Loucy (cell line): ENCODE measurements at regions not wholly inside any gene's neighbourhood (a gene's known extent, or its start where the extent isn't known, plus 50 kb on each side); places are given as distances from the start of the nearest gene placed in this dataset.

ENCODE experiments used
- H2AFZ ChIP-seq: fragments of 200-600 bp; sonication (generic); 2 replicates; pipeline ENCODE4 v1.6.0; 2016; ENCODE audit warnings: antibody characterized with exemption, mild to moderate bottlenecking, low read length, moderate library complexity
- H3F3A ChIP-seq: fragments of 200-600 bp; 2 replicates; pipeline ENCODE4 v1.6.0; 2016; ENCODE audit warnings: antibody characterized with exemption, low read depth, mild to moderate bottlenecking
- H3K27me3 ChIP-seq: fragments of 200-600 bp; sonication (generic); 2 replicates; pipeline ENCODE4 v1.6.1; 2014; ENCODE audit warnings: low read length, mild to moderate bottlenecking; ENCODE audit not compliant: insufficient read depth, poor library complexity, severe bottlenecking
- H3K36me3 ChIP-seq: fragments of 200-600 bp; sonication (generic); 2 replicates; pipeline ENCODE4 v1.6.1; 2016; ENCODE audit warnings: low read length; ENCODE audit not compliant: insufficient read depth
- H3K4me1 ChIP-seq: fragments of 200-600 bp; sonication (generic); 2 replicates; pipeline ENCODE4 v1.5.1; 2014; ENCODE audit warnings: low read length, mild to moderate bottlenecking; ENCODE audit not compliant: insufficient read depth, poor library complexity, severe bottlenecking
- H3K4me2 ChIP-seq: fragments of 200-600 bp; sonication (generic); 2 replicates; pipeline ENCODE4 v1.6.0; 2014; ENCODE audit warnings: antibody characterized with exemption, low read length, low read depth, mild to moderate bottlenecking; ENCODE audit not compliant: poor library complexity, severe bottlenecking
- H3K4me3 ChIP-seq: fragments of 200-600 bp; sonication (generic); 2 replicates; pipeline ENCODE4 v1.5.1; 2014; ENCODE audit warnings: low read length, mild to moderate bottlenecking, mixed read lengths; ENCODE audit not compliant: poor library complexity, severe bottlenecking
- H3K79me2 ChIP-seq: fragments of 200-600 bp; sonication (generic); 2 replicates; pipeline ENCODE4 v1.6.1; 2014; ENCODE audit warnings: low read length; ENCODE audit not compliant: insufficient read depth
- H3K9ac ChIP-seq: fragments of 200-600 bp; sonication (generic); 2 replicates; pipeline ENCODE4 v1.6.0; 2014; ENCODE audit warnings: mild to moderate bottlenecking, low read depth, low read length, moderate library complexity; ENCODE audit not compliant: poor library complexity, severe bottlenecking
- H3K9me2 ChIP-seq: fragments of 200-600 bp; sonication (generic); replicated peaks from 2 replicates; pipeline ENCODE4 v1.6.1; 2016; ENCODE audit warnings: low read depth, low read length, mixed read lengths
- H3K9me3 ChIP-seq: fragments of 200-600 bp; sonication (generic); 2 replicates; pipeline ENCODE4 v1.6.1; 2014; ENCODE audit warnings: mild to moderate bottlenecking, antibody characterized with exemption, low read length, low read depth; ENCODE audit not compliant: insufficient read depth
- H4K20me1 ChIP-seq: fragments of 200-600 bp; sonication (generic); 2 replicates; pipeline ENCODE4 v1.6.0; 2014; ENCODE audit warnings: antibody characterized with exemption, low read length, mild to moderate bottlenecking; ENCODE audit not compliant: insufficient read depth, poor library complexity, severe bottlenecking
- CTCF ChIP-seq: fragments of 200-600 bp; sonication (generic); conservative IDR thresholded peaks from 2 replicates; pipeline ENCODE4 v1.5.1; 2014; ENCODE audit warnings: mild to moderate bottlenecking, antibody characterized with exemption, low read length
- EZH2phosphoT487 ChIP-seq: fragments of 200-600 bp; IDR thresholded peaks from 2 replicates; pipeline ENCODE4 v1.6.1; 2018; ENCODE audit warnings: antibody characterized with exemption, mild to moderate bottlenecking, moderate library complexity, borderline replicate concordance

- H4K20me1 ChIP-seq, result no peaks in the 10 kb centered on the region
- no peaks in the 10 kb centered on the region for H3K36me3 ChIP-seq
- H3K4me2 ChIP-seq, result no peak overlapping the region
- H3F3A ChIP-seq, result no peaks in the 10 kb centered on the region
- no peaks in the 10 kb centered on the region for H3K9me3 ChIP-seq
- H2AFZ ChIP-seq, result no peak overlapping the region
- no peaks in the 10 kb centered on the region for H3K79me2 ChIP-seq
- no peak overlapping the region for H3K9ac ChIP-seq
- no peaks in the 10 kb centered on the region for H3K27me3 ChIP-seq
- no peak overlapping the region for H3K4me3 ChIP-seq
- H3K4me1 ChIP-seq, result no peaks in the 10 kb centered on the region
- TF ChIP-seq CTCF (no peak), EZH2phosphoT487 (no peak)
- H3K9me2 ChIP-seq, result no peaks in the 10 kb centered on the region
Measured at GRCh38 chr5:89156226-89156625, 273.2 kb upstream of the MEF2C start.

- TF ChIP-seq CTCF, result no peak
- TF ChIP-seq EZH2phosphoT487, result no peak
- no peaks in the 10 kb centered on the region for H4K20me1 ChIP-seq
- H3F3A ChIP-seq, result no peaks in the 10 kb centered on the region
- no peaks in the 10 kb centered on the region for H3K27me3 ChIP-seq
- no peak overlapping the region for H2AFZ ChIP-seq
- H3K4me3 ChIP-seq, result no peak overlapping the region
- H3K79me2 ChIP-seq, result no peaks in the 10 kb centered on the region
- H3K4me2 ChIP-seq, result no peak overlapping the region
- no peaks in the 10 kb centered on the region for H3K9me3 ChIP-seq
- no peak overlapping the region for H3K9ac ChIP-seq
- H3K36me3 ChIP-seq, result no peaks in the 10 kb centered on the region
- H3K4me1 ChIP-seq, result no peaks in the 10 kb centered on the region
- no peaks in the 10 kb centered on the region for H3K9me2 ChIP-seq
Measured at GRCh38 chr5:89147031-89147430, 264.0 kb upstream of the MEF2C start.

GRCh38 chr5:89137148-89137547, 254.2 kb upstream of the MEF2C start:
- Histone ChIP-seq H3K79me2 (no peaks in the 10 kb centered on the region), H3K27me3 (no peaks in the 10 kb centered on the region)

More at GRCh38 chr5:89137148-89137547, 254.2 kb upstream of the MEF2C start:
- no peaks in the 10 kb centered on the region for H3K9me2 ChIP-seq
- H3K4me2 ChIP-seq, result no peak overlapping the region
- no peak overlapping the region for H3K9ac ChIP-seq
- H2AFZ ChIP-seq, result no peak overlapping the region
- TF ChIP-seq EZH2phosphoT487 (no peak), CTCF (no peak)
- H3F3A ChIP-seq, result no peaks in the 10 kb centered on the region
- peaks cover 8% of the 10 kb centered on the region for H3K4me1 ChIP-seq
- H3K9me3 ChIP-seq, result no peaks in the 10 kb centered on the region
- H3K36me3 ChIP-seq, result no peaks in the 10 kb centered on the region
- no peak overlapping the region for H3K4me3 ChIP-seq
- H4K20me1 ChIP-seq, result no peaks in the 10 kb centered on the region
